ENCODE measurements at regions not wholly inside any gene's neighbourhood (a gene's known extent, or its start where the extent isn't known, plus 50 kb on each side); places are given as distances from the start of the nearest gene placed in this dataset.
"Not testable (repeated sequence)": the region's sequence is repeated elsewhere in the genome, so short reads cannot be mapped to it uniquely, and the experiment has no call there.

- no peak for TF ChIP-seq CTCF (conservative IDR thresholded peaks at IDR 0.05)
- WGBS, 2 experiments (ENCODE audit: insufficient coverage in 1 of 2, insufficient read length in 1 of 2) = 90 to 94% methylated on average over 26 to 35 of the region's 35 CpGs
- no peaks in the 10 kb centered on the region for H3K4me1 Mint-ChIP-seq
Observed at GRCh38 chr2:130286983-130287655, 55.6 kb upstream of the IMP4 start.

GRCh38 chr2:130283341-130283869 is 59.3 kb upstream of the IMP4 start:
- H3K36me3 Mint-ChIP-seq (ENCODE audit: low read depth); H3K4me1 Mint-ChIP-seq; H3K27ac ChIP-seq (ENCODE audit: low read depth, low read length); H3K4me3 Mint-ChIP-seq; H3K27ac Mint-ChIP-seq; DNase-seq; H3K4me3 ChIP-seq (ENCODE audit: low read length); H3K9me3 Mint-ChIP-seq; H3K9ac ChIP-seq (ENCODE audit: extremely low read depth, low read length, poor library complexity, severe bottlenecking); H3K9me3 ChIP-seq (ENCODE audit: control insufficient read depth, low read length); H3K36me3 ChIP-seq (ENCODE audit: control insufficient read depth, insufficient read depth, low read length); H3K27me3 ChIP-seq (ENCODE audit: control insufficient read depth, insufficient read depth, low read length, poor library complexity, severe bottlenecking); H3K4me1 ChIP-seq (ENCODE audit: control insufficient read depth, insufficient read depth, low read length): not testable (repeated sequence)
- H3K27me3 Mint-ChIP-seq (ENCODE audit: insufficient read depth) = peaks cover 12% of the 10 kb centered on the region
- 85% methylated on average over 4 of the region's 7 CpGs; no CpG with 5 or more reads in 1 of the 2 experiments for WGBS, 2 experiments (ENCODE audit: insufficient coverage in 1 of 2, insufficient read length in 1 of 2)

More at GRCh38 chr2:130286983-130287655, 55.6 kb upstream of the IMP4 start:
- no peaks in the 10 kb centered on the region for H3K9me3 ChIP-seq (ENCODE audit: control insufficient read depth, low read length)
- H3K4me3 ChIP-seq (ENCODE audit: low read length) = no peak overlapping the region
- no peaks in the 10 kb centered on the region for H3K27me3 ChIP-seq (ENCODE audit: control insufficient read depth, insufficient read depth, low read length, poor library complexity, severe bottlenecking)
- H3K36me3 Mint-ChIP-seq (ENCODE audit: low read depth) = no peaks in the 10 kb centered on the region
- no peaks in the 10 kb centered on the region for H3K4me1 ChIP-seq (ENCODE audit: control insufficient read depth, insufficient read depth, low read length)
- peaks cover 27% of the 10 kb centered on the region for H3K27me3 Mint-ChIP-seq (ENCODE audit: insufficient read depth)
- no peak overlapping the region for H3K27ac Mint-ChIP-seq
- no peak overlapping the region for H3K4me3 Mint-ChIP-seq
- H3K9me3 Mint-ChIP-seq = no peaks in the 10 kb centered on the region
- H3K36me3 ChIP-seq (ENCODE audit: control insufficient read depth, insufficient read depth, low read length) = no peaks in the 10 kb centered on the region
- no peak overlapping the region for H3K27ac ChIP-seq (ENCODE audit: low read depth, low read length)
- peak; percentile 45 for DNase-seq
- H3K9ac ChIP-seq (ENCODE audit: extremely low read depth, low read length, poor library complexity, severe bottlenecking) = no peak overlapping the region

- H3K4me3 Mint-ChIP-seq; H3K9me3 ChIP-seq (ENCODE audit: control insufficient read depth, low read length); H3K27ac Mint-ChIP-seq: not testable (repeated sequence)
Observed at GRCh38 chr2:130279551-130279950, 63.1 kb upstream of the IMP4 start.

GRCh38 chr2:130268333-130268732 is 70.1 kb upstream of the TUBA3E start:
- 92% methylated on average over 6 of the region's 9 CpGs; no CpG with 5 or more reads in 1 of the 2 experiments for WGBS, 2 experiments (ENCODE audit: insufficient coverage in 1 of 2, insufficient read length in 1 of 2)
- H3K27ac Mint-ChIP-seq = not testable (repeated sequence)

More at GRCh38 chr2:130279551-130279950, 63.1 kb upstream of the IMP4 start:
- H3K27me3 ChIP-seq (ENCODE audit: control insufficient read depth, insufficient read depth, low read length, poor library complexity, severe bottlenecking); DNase-seq; H3K27me3 Mint-ChIP-seq (ENCODE audit: insufficient read depth); H3K36me3 ChIP-seq (ENCODE audit: control insufficient read depth, insufficient read depth, low read length); H3K9ac ChIP-seq (ENCODE audit: extremely low read depth, low read length, poor library complexity, severe bottlenecking); H3K9me3 Mint-ChIP-seq; H3K4me1 ChIP-seq (ENCODE audit: control insufficient read depth, insufficient read depth, low read length); H3K36me3 Mint-ChIP-seq (ENCODE audit: low read depth); H3K4me1 Mint-ChIP-seq; H3K4me3 ChIP-seq (ENCODE audit: low read length); H3K27ac ChIP-seq (ENCODE audit: low read depth, low read length): not testable (repeated sequence)
- 88 to 91% methylated on average over 7 of the region's 8 CpGs for WGBS, 2 experiments (ENCODE audit: insufficient coverage in 1 of 2, insufficient read length in 1 of 2)

GRCh38 chr2:130267572-130267971 is 69.3 kb upstream of the TUBA3E start:
- H3K36me3 ChIP-seq (ENCODE audit: control insufficient read depth, insufficient read depth, low read length); H3K9me3 Mint-ChIP-seq; H3K9me3 ChIP-seq (ENCODE audit: control insufficient read depth, low read length); H3K36me3 Mint-ChIP-seq (ENCODE audit: low read depth); H3K27ac Mint-ChIP-seq; H3K4me3 ChIP-seq (ENCODE audit: low read length); H3K4me1 ChIP-seq (ENCODE audit: control insufficient read depth, insufficient read depth, low read length); H3K9ac ChIP-seq (ENCODE audit: extremely low read depth, low read length, poor library complexity, severe bottlenecking); DNase-seq; H3K27me3 ChIP-seq (ENCODE audit: control insufficient read depth, insufficient read depth, low read length, poor library complexity, severe bottlenecking); H3K27ac ChIP-seq (ENCODE audit: low read depth, low read length); H3K4me1 Mint-ChIP-seq; H3K4me3 Mint-ChIP-seq: not testable (repeated sequence)
- 75 to 80% methylated on average over 1 to 4 of the region's 4 CpGs for WGBS, 2 experiments (ENCODE audit: insufficient coverage in 1 of 2, insufficient read length in 1 of 2)
- H3K27me3 Mint-ChIP-seq (ENCODE audit: insufficient read depth) = peaks cover 13% of the 10 kb centered on the region

More at GRCh38 chr2:130268333-130268732, 70.1 kb upstream of the TUBA3E start:
- not testable (repeated sequence) for H3K9me3 Mint-ChIP-seq; H3K36me3 Mint-ChIP-seq (ENCODE audit: low read depth); H3K4me3 Mint-ChIP-seq; H3K27ac ChIP-seq (ENCODE audit: low read depth, low read length); H3K4me1 Mint-ChIP-seq; H3K9me3 ChIP-seq (ENCODE audit: control insufficient read depth, low read length); H3K4me1 ChIP-seq (ENCODE audit: control insufficient read depth, insufficient read depth, low read length); H3K27me3 ChIP-seq (ENCODE audit: control insufficient read depth, insufficient read depth, low read length, poor library complexity, severe bottlenecking); H3K36me3 ChIP-seq (ENCODE audit: control insufficient read depth, insufficient read depth, low read length); DNase-seq; H3K9ac ChIP-seq (ENCODE audit: extremely low read depth, low read length, poor library complexity, severe bottlenecking); H3K4me3 ChIP-seq (ENCODE audit: low read length)
- peaks cover 13% of the 10 kb centered on the region for H3K27me3 Mint-ChIP-seq (ENCODE audit: insufficient read depth)

GRCh38 chr2:130266836-130267235 is 68.6 kb upstream of the TUBA3E start:
- not testable (repeated sequence) for H3K27ac ChIP-seq (ENCODE audit: low read depth, low read length); H3K9me3 ChIP-seq (ENCODE audit: control insufficient read depth, low read length); H3K4me3 Mint-ChIP-seq; H3K36me3 Mint-ChIP-seq (ENCODE audit: low read depth); H3K9ac ChIP-seq (ENCODE audit: extremely low read depth, low read length, poor library complexity, severe bottlenecking); DNase-seq; H3K36me3 ChIP-seq (ENCODE audit: control insufficient read depth, insufficient read depth, low read length); H3K4me1 Mint-ChIP-seq; H3K4me1 ChIP-seq (ENCODE audit: control insufficient read depth, insufficient read depth, low read length); H3K27me3 ChIP-seq (ENCODE audit: control insufficient read depth, insufficient read depth, low read length, poor library complexity, severe bottlenecking); H3K4me3 ChIP-seq (ENCODE audit: low read length); H3K27ac Mint-ChIP-seq; H3K9me3 Mint-ChIP-seq
- 92% methylated on average over 2 to 7 of the region's 7 CpGs for WGBS, 2 experiments (ENCODE audit: insufficient coverage in 1 of 2, insufficient read length in 1 of 2)
- peaks cover 17% of the 10 kb centered on the region for H3K27me3 Mint-ChIP-seq (ENCODE audit: insufficient read depth)

Data from endodermal cell (in vitro differentiated cells).